PFSK-1 (cell line): ENCODE measurements at regions not wholly inside any gene's neighbourhood (a gene's known extent, or its start where the extent isn't known, plus 50 kb on each side); places are given as distances from the start of the nearest gene placed in this dataset.

Experiments used
- POLR2AphosphoS5 ChIP-seq: IDR thresholded peaks from 2 replicates; pipeline ENCODE4 v1.6.1; 2012; ENCODE audit warnings: low read depth, mild to moderate bottlenecking, control low read depth, low read length, moderate library complexity
- SIN3A ChIP-seq: IDR thresholded peaks from 2 replicates; pipeline ENCODE4 v1.6.1; 2012; ENCODE audit warnings: mild to moderate bottlenecking, low read length, moderate library complexity, borderline replicate concordance; ENCODE audit not compliant: insufficient read depth
- TAF1 ChIP-seq: IDR thresholded peaks from 2 replicates; pipeline ENCODE4 v1.6.1; 2012; ENCODE audit warnings: low read length, control low read depth, borderline replicate concordance; ENCODE audit not compliant: insufficient read depth
- TF ChIP-seq, protein P1 (sequence below), 2 experiments: IDR thresholded peaks; 2 replicates each; pipeline versions ENCODE4 v1.6.1 to v1.8.0; 2011 to 2012; ENCODE audit warnings: low read depth in 2 of 2, low read length in 2 of 2, control low read depth in 1 of 2, inconsistent platforms in 1 of 2, mild to moderate bottlenecking in 1 of 2, moderate library complexity in 1 of 2; ENCODE audit not compliant: insufficient read depth in 1 of 2

DNA sequence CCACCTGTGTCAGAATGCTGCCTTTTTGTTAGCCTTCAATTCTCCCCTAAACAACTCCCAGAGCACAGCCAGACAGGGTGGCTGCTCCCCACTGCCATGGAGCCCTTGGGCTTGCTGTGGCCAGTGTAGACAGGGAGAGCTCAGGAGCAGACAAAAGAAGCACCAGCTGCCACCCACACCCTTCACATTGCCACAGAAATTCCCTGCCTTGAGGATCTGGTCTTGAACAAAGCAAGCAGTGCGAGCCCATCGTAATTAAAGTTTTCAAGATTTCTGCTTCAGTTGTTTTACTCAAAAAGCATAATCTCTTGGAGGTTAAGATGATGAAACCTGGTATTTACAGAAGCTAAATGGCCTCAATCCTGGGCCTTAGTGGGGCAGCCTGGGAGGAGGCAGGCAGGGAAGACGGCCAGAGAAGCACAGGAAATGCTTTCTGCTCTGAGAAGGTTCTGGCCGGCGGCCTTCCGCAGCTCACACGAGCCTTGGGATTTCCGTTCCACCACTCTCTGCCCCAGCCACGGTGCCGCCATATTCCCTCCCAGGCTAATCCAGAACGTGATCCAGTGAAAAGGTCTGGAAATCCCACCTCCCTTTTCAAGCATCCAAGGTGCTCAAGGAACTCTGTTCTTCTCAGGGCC is 535.2 kb downstream of the BCL11B start:
- TF ChIP-seq POLR2AphosphoS5, result no peak
- TF ChIP-seq TAF1, result no peak
- TF ChIP-seq SIN3A, result no peak
- TF ChIP-seq, protein P1, sequence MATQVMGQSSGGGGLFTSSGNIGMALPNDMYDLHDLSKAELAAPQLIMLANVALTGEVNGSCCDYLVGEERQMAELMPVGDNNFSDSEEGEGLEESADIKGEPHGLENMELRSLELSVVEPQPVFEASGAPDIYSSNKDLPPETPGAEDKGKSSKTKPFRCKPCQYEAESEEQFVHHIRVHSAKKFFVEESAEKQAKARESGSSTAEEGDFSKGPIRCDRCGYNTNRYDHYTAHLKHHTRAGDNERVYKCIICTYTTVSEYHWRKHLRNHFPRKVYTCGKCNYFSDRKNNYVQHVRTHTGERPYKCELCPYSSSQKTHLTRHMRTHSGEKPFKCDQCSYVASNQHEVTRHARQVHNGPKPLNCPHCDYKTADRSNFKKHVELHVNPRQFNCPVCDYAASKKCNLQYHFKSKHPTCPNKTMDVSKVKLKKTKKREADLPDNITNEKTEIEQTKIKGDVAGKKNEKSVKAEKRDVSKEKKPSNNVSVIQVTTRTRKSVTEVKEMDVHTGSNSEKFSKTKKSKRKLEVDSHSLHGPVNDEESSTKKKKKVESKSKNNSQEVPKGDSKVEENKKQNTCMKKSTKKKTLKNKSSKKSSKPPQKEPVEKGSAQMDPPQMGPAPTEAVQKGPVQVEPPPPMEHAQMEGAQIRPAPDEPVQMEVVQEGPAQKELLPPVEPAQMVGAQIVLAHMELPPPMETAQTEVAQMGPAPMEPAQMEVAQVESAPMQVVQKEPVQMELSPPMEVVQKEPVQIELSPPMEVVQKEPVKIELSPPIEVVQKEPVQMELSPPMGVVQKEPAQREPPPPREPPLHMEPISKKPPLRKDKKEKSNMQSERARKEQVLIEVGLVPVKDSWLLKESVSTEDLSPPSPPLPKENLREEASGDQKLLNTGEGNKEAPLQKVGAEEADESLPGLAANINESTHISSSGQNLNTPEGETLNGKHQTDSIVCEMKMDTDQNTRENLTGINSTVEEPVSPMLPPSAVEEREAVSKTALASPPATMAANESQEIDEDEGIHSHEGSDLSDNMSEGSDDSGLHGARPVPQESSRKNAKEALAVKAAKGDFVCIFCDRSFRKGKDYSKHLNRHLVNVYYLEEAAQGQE (IDR thresholded peaks at IDR 0.05; ENCODE audit: insufficient read depth in 1 of 2, low read depth in 2 of 2, low read length in 2 of 2), result no peak
